B cell (primary cell): ENCODE measurements at regions not wholly inside any gene's neighbourhood (a gene's known extent, or its start where the extent isn't known, plus 50 kb on each side); places are given as distances from the start of the nearest gene placed in this dataset.

Source experiments
- ATAC-seq: fragments of 200-7000 bp; cut with Tn5 transposase; one replicate; pipeline ENCODE4 v1.10.0; 2021; ENCODE audit warnings: low read depth, mild to moderate bottlenecking, moderate number of reproducible peaks, moderate library complexity
- CTCF ChIA-PET: fragments of 350-600 bp; sonication (Branson Sonifier 250); formaldehyde crosslinking; loops from one replicate; lab custom pipeline; 2021; ENCODE audit warnings: antibody characterized with exemption, inconsistent platforms; lab: Charles Lee
- POLR2A ChIA-PET: fragments of 350-600 bp; sonication (Branson Sonifier 250); formaldehyde crosslinking; loops from one replicate; lab custom pipeline; 2021; ENCODE audit warnings: antibody characterized with exemption; lab: Charles Lee
- DNase-seq: peaks from one replicate; pipeline ENCODE4 v3.0.0; 2013
- H2AFZ ChIP-seq: 2 replicates; pipeline ENCODE4 v1.6.1; 2012; ENCODE audit warnings: mild to moderate bottlenecking, low read depth, low read length; ENCODE audit not compliant: insufficient read depth, poor library complexity, severe bottlenecking
- H3K27ac ChIP-seq, 2 donors: 1 replicate in 1 of 2; 2 replicates in 1 of 2; pipeline ENCODE4 v1.5.1; 2012 to 2013; ENCODE audit warnings: low read length in 2 of 2, mild to moderate bottlenecking in 2 of 2, moderate library complexity in 1 of 2
- H3K27me3 ChIP-seq, 4 experiments: fragments of 200-600 bp in 1 of 4; sonication (generic) in 1 of 4; replicated peaks in 1 of 4; 1 replicate in 2 of 4; 2 replicates in 2 of 4; pipeline versions ENCODE4 v1.6.1 to v1.7.0; 2013 to 2016; ENCODE audit warnings: low read length in 3 of 4, mild to moderate bottlenecking in 2 of 4, mixed read lengths in 1 of 4, moderate library complexity in 1 of 4; ENCODE audit not compliant: insufficient read depth in 4 of 4, control insufficient read depth in 3 of 4; ENCODE audit errors: control extremely low read depth in 1 of 4
- H3K36me3 ChIP-seq, 2 experiments: replicated peaks in 1 of 2; 1 replicate in 1 of 2; 2 replicates in 1 of 2; pipeline versions ENCODE4 v1.6.1 to v1.7.1; 2013; ENCODE audit warnings: low read length in 1 of 2; ENCODE audit not compliant: insufficient read depth in 2 of 2, control insufficient read depth in 1 of 2; ENCODE audit errors: control extremely low read depth in 1 of 2, extremely low read depth in 1 of 2
- H3K4me1 ChIP-seq, 2 donors: fragments of 200-600 bp in 1 of 2; sonication (generic) in 1 of 2; 1 replicate in 1 of 2; 2 replicates in 1 of 2; pipeline versions ENCODE4 v1.5.1 to v1.6.1; 2013 to 2017; ENCODE audit warnings: low read length in 2 of 2; ENCODE audit not compliant: control insufficient read depth in 2 of 2, insufficient read depth in 2 of 2
- H3K4me2 ChIP-seq: replicated peaks from 2 replicates; pipeline ENCODE3; 2012; ENCODE audit warnings: mild to moderate bottlenecking, low read depth, low read length; ENCODE audit not compliant: poor library complexity, severe bottlenecking
- H3K4me3 ChIP-seq, 5 experiments: fragments of 200-600 bp in 1 of 5; sonication (generic) in 1 of 5; 1 replicate in 3 of 5; 2 replicates in 2 of 5; pipeline versions ENCODE4 v1.5.1 to v1.7.0; 2011 to 2016; ENCODE audit warnings: low read length in 4 of 5, mild to moderate bottlenecking in 4 of 5, low read depth in 2 of 5, control low read depth in 1 of 5, moderate library complexity in 1 of 5; ENCODE audit not compliant: insufficient read depth in 1 of 5; ENCODE audit errors: control extremely low read depth in 1 of 5, extremely low read depth in 1 of 5
- H3K79me2 ChIP-seq: fragments of 200-600 bp; sonication (generic); one replicate; pipeline ENCODE4 v1.6.0; 2016; ENCODE audit warnings: low read length; ENCODE audit not compliant: control insufficient read depth, insufficient read depth
- H3K9ac ChIP-seq: fragments of 200-600 bp; sonication (generic); 2 replicates; pipeline ENCODE4 v1.6.1; 2017; ENCODE audit warnings: mild to moderate bottlenecking, low read length, moderate library complexity
- H3K9me3 ChIP-seq, 3 donors: one replicate each; pipeline versions ENCODE4 v1.6.1 to v1.7.1; 2013; ENCODE audit warnings: low read length in 2 of 3; ENCODE audit not compliant: control insufficient read depth in 2 of 3, insufficient read depth in 1 of 3; ENCODE audit errors: control extremely low read depth in 1 of 3
- H4K20me1 ChIP-seq: 2 replicates; pipeline ENCODE4 v1.6.0; 2012; ENCODE audit warnings: mild to moderate bottlenecking, low read length; ENCODE audit not compliant: insufficient read depth, control insufficient read depth, poor library complexity, severe bottlenecking
- H3K27ac Mint-ChIP-seq: one replicate; pipeline ENCODE4 v1.8.0; 2021; ENCODE audit warnings: mixed read lengths
- H3K27me3 Mint-ChIP-seq: one replicate; pipeline ENCODE4 v1.8.0; 2021; ENCODE audit warnings: mixed read lengths
- H3K4me1 Mint-ChIP-seq: one replicate; pipeline ENCODE4 v1.8.0; 2021; ENCODE audit warnings: mixed read lengths
- H3K4me3 Mint-ChIP-seq: one replicate; pipeline ENCODE4 v1.8.0; 2021; ENCODE audit warnings: mixed read lengths
- H3K9me3 Mint-ChIP-seq: one replicate; pipeline ENCODE4 v1.8.0; 2022; ENCODE audit warnings: mixed read lengths; ENCODE audit not compliant: insufficient read depth
- CTCF ChIP-seq: fragments of 200-600 bp; IDR thresholded peaks from one replicate; pipeline ENCODE4 v1.8.0; 2022; ENCODE audit warnings: antibody characterized with exemption, mild to moderate bottlenecking
- EZH2 ChIP-seq: IDR thresholded peaks from 2 replicates; pipeline ENCODE4 v1.6.1; 2012; ENCODE audit warnings: borderline replicate concordance, low read depth, mild to moderate bottlenecking, moderate library complexity, low read length; ENCODE audit not compliant: insufficient read depth, poor library complexity, severe bottlenecking
- WGBS: methylation state at CpG from one replicate; pipeline ENCODE4 v1.1.5; 2013; ENCODE audit warnings: missing lambda C conversion rate; ENCODE audit not compliant: insufficient coverage; 5-methylcytosine and 5-hydroxymethylcytosine counted together
- intact Hi-C: fragments of 100-400 bp; cut with micrococcal nuclease; formaldehyde crosslinking; loops from one replicate; pipeline ENCODE4 v1.10.0; 2022

DNA sequence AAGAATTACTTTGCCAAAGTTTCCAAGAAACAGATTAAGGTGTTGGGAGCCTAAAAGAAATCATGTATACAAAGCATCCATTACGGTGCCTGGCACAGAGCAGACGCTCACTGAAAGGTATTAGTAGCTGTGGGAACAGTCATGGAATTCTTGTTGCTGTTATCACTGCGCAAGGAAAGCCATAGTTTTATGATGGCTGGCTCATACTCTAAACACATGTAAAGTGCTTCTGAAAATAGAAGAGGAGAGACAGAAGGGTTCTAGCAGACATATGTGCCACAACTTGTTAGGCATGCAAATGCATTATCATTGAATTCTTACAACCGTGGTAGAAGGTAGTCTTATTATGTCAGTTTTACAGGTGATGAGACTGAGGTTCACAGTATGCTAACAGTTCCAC, 112.4 kb downstream of the TENT5A start:
- H3K27ac Mint-ChIP-seq: no peak overlapping the region
- TF ChIP-seq EZH2: no peak
- no peak for TF ChIP-seq CTCF
- H3K4me1 ChIP-seq: no peaks in the 10 kb centered on the region
- no peak overlapping the region for H2AFZ ChIP-seq
- no peak overlapping the region for H3K27ac ChIP-seq
- H3K27me3 ChIP-seq: no peaks in the 10 kb centered on the region
- no peaks in the 10 kb centered on the region for H4K20me1 ChIP-seq
- ChIA-PET CTCF (no interaction called here), POLR2A (no interaction called here)
- no peak overlapping the region for H3K4me3 Mint-ChIP-seq
- WGBS: 93% methylated on average over 2 of the region's 4 CpGs
- H3K9ac ChIP-seq: no peak overlapping the region
- no peaks in the 10 kb centered on the region for H3K36me3 ChIP-seq
- H3K9me3 Mint-ChIP-seq: no peaks in the 10 kb centered on the region
- no peak overlapping the region for H3K4me3 ChIP-seq
- no peaks in the 10 kb centered on the region for H3K9me3 ChIP-seq
- H3K79me2 ChIP-seq: no peaks in the 10 kb centered on the region
- no peak for DNase-seq
- no peak for ATAC-seq
- no peaks in the 10 kb centered on the region for H3K4me1 Mint-ChIP-seq
- no peak overlapping the region for H3K4me2 ChIP-seq
- intact Hi-C loops: no loop called here
- H3K27me3 Mint-ChIP-seq: no peaks in the 10 kb centered on the region

GRCh38 chr6:81638366-81638765, 114.1 kb downstream of the TENT5A start:
- no peaks in the 10 kb centered on the region for H3K4me1 Mint-ChIP-seq
- Histone ChIP-seq H3K9ac (no peak overlapping the region), H3K4me2 (no peak overlapping the region), H2AFZ (no peak overlapping the region), H3K79me2 (no peaks in the 10 kb centered on the region), H3K27ac (no peak overlapping the region), H3K9me3 (no peaks in the 10 kb centered on the region), H4K20me1 (no peaks in the 10 kb centered on the region), H3K4me1 (no peaks in the 10 kb centered on the region), H3K4me3 (no peak overlapping the region), H3K36me3 (no peaks in the 10 kb centered on the region), H3K27me3 (no peaks in the 10 kb centered on the region)
- H3K4me3 Mint-ChIP-seq: no peak overlapping the region
- DNase-seq (no peak), ATAC-seq (no peak)
- no peaks in the 10 kb centered on the region for H3K9me3 Mint-ChIP-seq
- H3K27me3 Mint-ChIP-seq: no peaks in the 10 kb centered on the region
- TF ChIP-seq EZH2: no peak
- WGBS: 93% methylated on average over 3 of the region's 4 CpGs
- ChIA-PET CTCF (no interaction called here), POLR2A (no interaction called here)
- no peak overlapping the region for H3K27ac Mint-ChIP-seq
- intact Hi-C loops: no loop called here
